GM12878 (cell line): ENCODE measurements at regions not wholly inside any gene's neighbourhood (a gene's known extent, or its start where the extent isn't known, plus 50 kb on each side); places are given as distances from the start of the nearest gene placed in this dataset.

Experiments used
- ATAC-seq: fragments of 200-7000 bp; cut with Tn5 transposase; 3 replicates; pipeline ENCODE4 v1.9.1; 2020; ENCODE audit warnings: mild to moderate bottlenecking, moderate library complexity
- BruUV-seq: library from RNA; stranded (reverse); fragments of 400-500 nt; replicated peaks from 2 replicates; lab custom pipeline; 2021; lab: Mats Ljungman, UMichigan
- CTCF ChIA-PET: fragments of 300-600 bp; sonication (Branson Sonifier 250); formaldehyde crosslinking; extraction: SDS; loops from one replicate; lab custom pipeline; 2021; ENCODE audit warnings: inconsistent platforms; lab: Yijun Ruan, JAX
- POLR2A ChIA-PET: fragments of 350-600 bp; formaldehyde crosslinking; extraction: SDS; loops from one replicate; lab custom pipeline; 2021; ENCODE audit warnings: inconsistent platforms; lab: Charles Lee
- RAD21 ChIA-PET: fragments of 300-600 bp; sonication (Branson Sonifier 250); formaldehyde crosslinking; loops from one replicate; lab custom pipeline; 2023; ENCODE audit warnings: antibody characterized with exemption; ENCODE audit not compliant: unreplicated experiment; lab: Charles Lee
- SMC1A ChIA-PET: fragments of 300-600 bp; sonication (Branson Sonifier 250); formaldehyde crosslinking; loops from one replicate; lab custom pipeline; 2023; ENCODE audit not compliant: unreplicated experiment, uncharacterized antibody; lab: Charles Lee
- DNase-seq: peaks from one replicate; pipeline ENCODE4 v3.0.0-alpha.2; 2011; ENCODE audit warnings: low read depth, low spot score
- FAIRE-seq: peaks from 3 replicates; lab custom pipeline; 2011; peaks lifted over from hg19 to GRCh38; lab: Jason Lieb, UNC
- H2AFZ ChIP-seq: 2 replicates; pipeline ENCODE4 v1.6.0; 2011; ENCODE audit warnings: low read depth, low read length, control low read depth; ENCODE audit not compliant: control insufficient read depth
- H3K27ac ChIP-seq: 2 replicates; pipeline ENCODE4 v1.5.1; 2011; ENCODE audit warnings: control low read depth; ENCODE audit not compliant: control insufficient read depth, insufficient read depth
- H3K27me3 ChIP-seq, 2 experiments: replicated peaks in 1 of 2; 2 replicates each; pipeline versions ENCODE4 v1.6.0 to v1.6.1; 2011; ENCODE audit warnings: low read length in 1 of 2; ENCODE audit not compliant: control insufficient read depth in 2 of 2, insufficient read depth in 2 of 2
- H3K36me3 ChIP-seq, 2 experiments: 2 replicates each; pipeline ENCODE4 v1.5.1; 2011; ENCODE audit warnings: low read length in 1 of 2; ENCODE audit not compliant: control insufficient read depth in 2 of 2, insufficient read depth in 2 of 2
- H3K4me1 ChIP-seq: 2 replicates; pipeline ENCODE4 v1.6.1; 2011; ENCODE audit warnings: mild to moderate bottlenecking, low read length, moderate library complexity, mixed read lengths; ENCODE audit not compliant: control insufficient read depth, insufficient read depth
- H3K4me2 ChIP-seq: 2 replicates; pipeline ENCODE4 v1.6.0; 2011; ENCODE audit warnings: control low read depth; ENCODE audit not compliant: control insufficient read depth, insufficient read depth
- H3K4me3 ChIP-seq: fragments of 200-600 bp; sonication (generic); 2 replicates; pipeline ENCODE4 v1.5.1; 2016
- H3K79me2 ChIP-seq: 2 replicates; pipeline ENCODE4 v1.6.0; 2011; ENCODE audit warnings: low read length; ENCODE audit not compliant: control insufficient read depth, insufficient read depth
- H3K9ac ChIP-seq: 2 replicates; pipeline ENCODE4 v1.8.0; 2011; ENCODE audit warnings: low read length, control low read depth, mixed read lengths; ENCODE audit not compliant: control insufficient read depth, insufficient read depth
- H3K9me3 ChIP-seq: replicated peaks from 3 replicates; pipeline ENCODE4 v1.5.1; 2011; ENCODE audit warnings: mild to moderate bottlenecking, low read length; ENCODE audit not compliant: control insufficient read depth, insufficient read depth
- H4K20me1 ChIP-seq: 2 replicates; pipeline ENCODE4 v1.6.0; 2011; ENCODE audit not compliant: control insufficient read depth, insufficient read depth
- ASH2L ChIP-seq: fragments of 300-600, 200-600 bp; sonication (generic); IDR thresholded peaks from 2 replicates; pipeline ENCODE4 v1.6.1; 2017; ENCODE audit warnings: low read depth, mild to moderate bottlenecking, borderline replicate concordance
- BHLHE40 ChIP-seq, 2 experiments: fragments of 450-650 bp in 1 of 2; IDR thresholded peaks; 2 replicates each; pipeline ENCODE4 v1.6.1; 2011 to 2017; ENCODE audit warnings: low read depth in 2 of 2, borderline replicate concordance in 1 of 2, improper control_type of control experiment in 1 of 2, low read length in 1 of 2, mild to moderate bottlenecking in 1 of 2
- CHD2 ChIP-seq: IDR thresholded peaks from 2 replicates; pipeline ENCODE4 v1.6.1; 2011; ENCODE audit warnings: low read depth, low read length, improper control_type of control experiment, borderline replicate concordance
- ETV6 ChIP-seq, 2 experiments: fragments of 450-650 bp in 1 of 2; IDR thresholded peaks in 1 of 2; conservative IDR thresholded peaks in 1 of 2; 2 replicates each; pipeline ENCODE4 v1.6.1; 2014; ENCODE audit warnings: antibody characterized with exemption in 1 of 2, borderline replicate concordance in 1 of 2, low read depth in 1 of 2, mild to moderate bottlenecking in 1 of 2, moderate library complexity in 1 of 2
- NR2C2 ChIP-seq: IDR thresholded peaks from 2 replicates; pipeline ENCODE4 v1.6.1; 2011; ENCODE audit warnings: borderline replicate concordance, low read depth; ENCODE audit not compliant: control insufficient read depth, insufficient read length
- RAD51 ChIP-seq: fragments of 450-650 bp; IDR thresholded peaks from 2 replicates; pipeline ENCODE4 v1.6.1; 2016; ENCODE audit warnings: moderate library complexity, mild to moderate bottlenecking, inconsistent platforms
- SMAD1 ChIP-seq: fragments of 450-650 bp; IDR thresholded peaks from 2 replicates; pipeline ENCODE4 v1.6.1; 2018; ENCODE audit warnings: mild to moderate bottlenecking, low read depth; ENCODE audit not compliant: partially characterized antibody
- SMAD5 ChIP-seq: IDR thresholded peaks from 2 replicates; pipeline ENCODE4 v1.6.1; 2016; ENCODE audit warnings: antibody characterized with exemption, low read depth
- TARDBP ChIP-seq: IDR thresholded peaks from 2 replicates; pipeline ENCODE4 v1.6.1; 2016; ENCODE audit warnings: borderline replicate concordance
- TBL1XR1 ChIP-seq: IDR thresholded peaks from 2 replicates; pipeline ENCODE4 v1.6.1; 2012; ENCODE audit warnings: low read depth, low read length, improper control_type of control experiment
- ZZZ3 ChIP-seq: IDR thresholded peaks from 2 replicates; pipeline ENCODE4 v1.6.1; 2011; ENCODE audit warnings: low read depth; ENCODE audit not compliant: control insufficient read depth, insufficient read length
- WGBS: methylation state at CpG from one replicate; pipeline ENCODE4 v1.1.6; 2016; ENCODE audit warnings: low lambda C conversion rate; ENCODE audit not compliant: insufficient replicate concordance, insufficient coverage; ENCODE audit errors: missing lambda C conversion rate; 5-methylcytosine and 5-hydroxymethylcytosine counted together
- in situ Hi-C: fragments of 300-500 bp; cut with MboI; formaldehyde crosslinking; loops from 9 replicates; pipeline ENCODE4 v1.14.3; 2018; ENCODE audit warnings: mixed read lengths
- intact Hi-C: fragments of 100-400 bp; cut with micrococcal nuclease; formaldehyde crosslinking; loops from one replicate; pipeline ENCODE4 v1.14.2; 2022; ENCODE audit not compliant: unreplicated experiment
- TF ChIP-seq, protein P1 (sequence below): fragments of 450-650 bp; formaldehyde crosslinking; IDR thresholded peaks from 2 replicates; pipeline ENCODE4 v1.5.0; 2022; ENCODE audit warnings: mild to moderate bottlenecking, missing genetic modification characterization
- TF ChIP-seq, protein P2 (sequence below): IDR thresholded peaks from 2 replicates; pipeline ENCODE4 v1.6.1; 2011; ENCODE audit warnings: mild to moderate bottlenecking, low read depth, low read length, moderate library complexity; ENCODE audit not compliant: insufficient replicate concordance

DNA sequence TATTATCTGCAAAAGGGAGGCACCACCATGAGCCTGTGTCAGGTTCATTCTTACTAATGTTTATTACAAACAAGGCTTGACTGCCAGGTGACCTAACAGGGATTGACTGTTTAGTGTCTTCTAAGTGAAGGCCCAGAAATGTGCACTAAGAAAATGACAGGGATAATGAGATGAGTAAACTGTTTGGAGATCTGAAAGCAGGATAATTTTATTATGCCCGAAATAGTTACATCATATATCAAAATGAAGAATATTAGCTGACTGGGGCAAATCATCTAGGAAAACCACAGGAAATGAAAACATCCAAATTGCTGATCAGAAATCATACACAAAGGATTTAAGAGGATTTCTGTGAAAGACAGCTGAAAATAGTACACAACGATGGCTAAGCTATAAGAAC is 516.7 kb downstream of the HDGFL1 start:
- Histone ChIP-seq H2AFZ (no peak overlapping the region), H3K27me3 (no peaks in the 10 kb centered on the region), H3K36me3 (no peaks in the 10 kb centered on the region), H3K4me3 (no peak overlapping the region), H3K4me1 (no peaks in the 10 kb centered on the region), H3K4me2 (no peak overlapping the region), H3K9ac (no peak overlapping the region)
- CTCF ChIA-PET, result interaction anchor here (0.8 kb wide), 1 partner anchor 8 kb away, joined by 3 read pairs; no protein-coding TSS in a partner anchor
- no peak for DNase-seq
- RAD21 ChIA-PET, result no interaction called here
- intact Hi-C loops (no loop called here), in situ Hi-C loops (no loop called here)
- BruUV-seq, result no TSS peak
- POLR2A ChIA-PET, result no interaction called here
- TF ChIP-seq NR2C2, result no peak
- TF ChIP-seq, protein P1, sequence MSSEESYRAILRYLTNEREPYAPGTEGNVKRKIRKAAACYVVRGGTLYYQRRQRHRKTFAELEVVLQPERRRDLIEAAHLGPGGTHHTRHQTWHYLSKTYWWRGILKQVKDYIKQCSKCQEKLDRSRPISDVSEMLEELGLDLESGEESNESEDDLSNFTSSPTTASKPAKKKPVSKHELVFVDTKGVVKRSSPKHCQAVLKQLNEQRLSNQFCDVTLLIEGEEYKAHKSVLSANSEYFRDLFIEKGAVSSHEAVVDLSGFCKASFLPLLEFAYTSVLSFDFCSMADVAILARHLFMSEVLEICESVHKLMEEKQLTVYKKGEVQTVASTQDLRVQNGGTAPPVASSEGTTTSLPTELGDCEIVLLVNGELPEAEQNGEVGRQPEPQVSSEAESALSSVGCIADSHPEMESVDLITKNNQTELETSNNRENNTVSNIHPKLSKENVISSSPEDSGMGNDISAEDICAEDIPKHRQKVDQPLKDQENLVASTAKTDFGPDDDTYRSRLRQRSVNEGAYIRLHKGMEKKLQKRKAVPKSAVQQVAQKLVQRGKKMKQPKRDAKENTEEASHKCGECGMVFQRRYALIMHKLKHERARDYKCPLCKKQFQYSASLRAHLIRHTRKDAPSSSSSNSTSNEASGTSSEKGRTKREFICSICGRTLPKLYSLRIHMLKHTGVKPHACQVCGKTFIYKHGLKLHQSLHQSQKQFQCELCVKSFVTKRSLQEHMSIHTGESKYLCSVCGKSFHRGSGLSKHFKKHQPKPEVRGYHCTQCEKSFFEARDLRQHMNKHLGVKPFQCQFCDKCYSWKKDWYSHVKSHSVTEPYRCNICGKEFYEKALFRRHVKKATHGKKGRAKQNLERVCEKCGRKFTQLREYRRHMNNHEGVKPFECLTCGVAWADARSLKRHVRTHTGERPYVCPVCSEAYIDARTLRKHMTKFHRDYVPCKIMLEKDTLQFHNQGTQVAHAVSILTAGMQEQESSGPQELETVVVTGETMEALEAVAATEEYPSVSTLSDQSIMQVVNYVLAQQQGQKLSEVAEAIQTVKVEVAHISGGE (CRISPR knock-in tag), result no peak
- no peak for TF ChIP-seq SMAD1
- TF ChIP-seq, all 136 proteins: peak for 0
- Histone ChIP-seq H3K27ac (no peak overlapping the region), H4K20me1 (no peaks in the 10 kb centered on the region), H3K79me2 (no peaks in the 10 kb centered on the region), H3K9me3 (no peaks in the 10 kb centered on the region)
- SMC1A ChIA-PET, result no interaction called here
- 2% methylated on average over 2 of the region's 2 CpGs for WGBS
- no peak for FAIRE-seq
- ATAC-seq, result no peak

DNA sequence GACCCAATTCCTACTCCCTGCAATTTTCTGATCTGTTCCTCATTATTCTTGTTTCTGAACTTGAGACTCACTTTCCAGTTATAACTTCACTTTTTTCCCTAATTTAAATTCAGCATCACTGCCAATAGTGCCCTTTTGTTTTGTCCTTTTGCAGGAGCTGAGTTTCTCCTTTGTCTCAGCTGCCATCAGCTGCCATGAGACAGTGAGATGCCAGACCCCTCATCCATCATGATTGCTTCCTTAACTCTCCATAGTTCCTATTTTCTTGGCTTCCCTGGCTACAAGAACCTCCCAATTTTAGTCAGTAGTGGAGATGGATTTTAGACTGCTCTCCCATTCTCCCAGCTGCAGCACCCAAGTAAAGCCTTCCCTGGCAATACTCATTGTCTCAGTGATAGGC is 518.1 kb downstream of the HDGFL1 start:
- H3K4me3 ChIP-seq, result no peak overlapping the region
- no peak overlapping the region for H2AFZ ChIP-seq
- in situ Hi-C loops (no loop called here), intact Hi-C loops (no loop called here)
- no peaks in the 10 kb centered on the region for H3K4me1 ChIP-seq
- ChIA-PET SMC1A (no interaction called here), CTCF (no interaction called here), RAD21 (no interaction called here), POLR2A (no interaction called here)
- FAIRE-seq (no peak), ATAC-seq (no peak), DNase-seq (no peak)
- H3K9ac ChIP-seq, result no peak overlapping the region
- H3K36me3 ChIP-seq, result no peaks in the 10 kb centered on the region
- BruUV-seq, result no TSS peak
- no peaks in the 10 kb centered on the region for H3K9me3 ChIP-seq
- H3K4me2 ChIP-seq, result no peak overlapping the region
- H3K79me2 ChIP-seq, result no peaks in the 10 kb centered on the region
- no peak overlapping the region for H3K27ac ChIP-seq
- H3K27me3 ChIP-seq, result no peaks in the 10 kb centered on the region
- no peaks in the 10 kb centered on the region for H4K20me1 ChIP-seq
- TF ChIP-seq RAD51 (no peak), BHLHE40 (IDR thresholded peaks at IDR 0.05; ENCODE audit: borderline replicate concordance in 1 of 2, low read depth in 2 of 2, low read length in 1 of 2) (no peak), SMAD5 (no peak), ETV6 (conservative IDR thresholded peaks at IDR 0.05 in 1 of 2, IDR thresholded peaks at IDR 0.05 in 1 of 2; ENCODE audit: borderline replicate concordance in 1 of 2, low read depth in 1 of 2) (no peak), TARDBP (no peak), TBL1XR1 (no peak), CHD2 (no peak), ZZZ3 (no peak), ASH2L (no peak)
- TF ChIP-seq, protein P2, sequence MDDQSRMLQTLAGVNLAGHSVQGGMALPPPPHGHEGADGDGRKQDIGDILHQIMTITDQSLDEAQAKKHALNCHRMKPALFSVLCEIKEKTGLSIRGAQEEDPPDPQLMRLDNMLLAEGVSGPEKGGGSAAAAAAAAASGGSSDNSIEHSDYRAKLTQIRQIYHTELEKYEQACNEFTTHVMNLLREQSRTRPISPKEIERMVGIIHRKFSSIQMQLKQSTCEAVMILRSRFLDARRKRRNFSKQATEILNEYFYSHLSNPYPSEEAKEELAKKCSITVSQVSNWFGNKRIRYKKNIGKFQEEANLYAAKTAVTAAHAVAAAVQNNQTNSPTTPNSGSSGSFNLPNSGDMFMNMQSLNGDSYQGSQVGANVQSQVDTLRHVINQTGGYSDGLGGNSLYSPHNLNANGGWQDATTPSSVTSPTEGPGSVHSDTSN, result no peak
